HUES6 (cell line): ENCODE measurements at regions not wholly inside any gene's neighbourhood (a gene's known extent, or its start where the extent isn't known, plus 50 kb on each side); places are given as distances from the start of the nearest gene placed in this dataset.

Experiments used
- H3K27ac ChIP-seq: 2 replicates; pipeline ENCODE4 v1.7.0; 2013; ENCODE audit warnings: low read depth, mild to moderate bottlenecking, low read length, inconsistent platforms
- H3K27me3 ChIP-seq: 2 replicates; pipeline ENCODE4 v1.6.1; 2013; ENCODE audit warnings: low read length; ENCODE audit not compliant: control insufficient read depth, insufficient read depth
- H3K36me3 ChIP-seq: 2 replicates; pipeline ENCODE4 v1.6.1; 2013; ENCODE audit warnings: low read length; ENCODE audit not compliant: control insufficient read depth, insufficient read depth
- H3K4me1 ChIP-seq: 2 replicates; pipeline ENCODE4 v1.6.1; 2013; ENCODE audit warnings: low read length; ENCODE audit not compliant: control insufficient read depth, insufficient read depth
- H3K4me3 ChIP-seq: 2 replicates; pipeline ENCODE4 v1.5.1; 2013; ENCODE audit warnings: low read depth, low read length
- H3K9ac ChIP-seq: one replicate; pipeline ENCODE4 v1.6.1; 2013; ENCODE audit warnings: mild to moderate bottlenecking, low read length
- H3K9me3 ChIP-seq: 2 replicates; pipeline ENCODE4 v1.6.1; 2013; ENCODE audit warnings: low read depth, low read length; ENCODE audit not compliant: control insufficient read depth, insufficient read depth

DNA sequence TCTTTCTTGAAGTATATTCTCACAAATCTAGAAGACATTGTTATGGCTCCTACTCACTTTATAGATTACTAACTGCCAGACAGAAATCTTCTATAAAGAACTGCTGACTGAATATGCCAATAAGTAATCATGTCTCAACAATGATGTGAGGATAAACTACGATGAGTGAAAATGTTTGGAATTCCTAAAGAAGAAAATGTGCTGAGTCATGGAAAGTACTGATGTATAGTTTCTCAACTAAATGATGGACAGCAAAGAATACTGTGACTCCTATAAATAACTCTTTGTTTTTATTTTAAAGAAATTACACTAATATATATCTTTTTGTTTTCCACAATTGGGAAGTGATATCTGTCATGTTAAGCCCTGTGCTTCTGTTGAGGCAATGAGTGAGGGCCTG is 232.9 kb downstream of the LNPK start:
- Histone ChIP-seq H3K4me1 (no peaks in the 10 kb centered on the region), H3K4me3 (no peak overlapping the region), H3K27me3 (no peaks in the 10 kb centered on the region), H3K9me3 (no peaks in the 10 kb centered on the region), H3K36me3 (no peaks in the 10 kb centered on the region), H3K9ac (no peak overlapping the region), H3K27ac (no peak overlapping the region)

DNA sequence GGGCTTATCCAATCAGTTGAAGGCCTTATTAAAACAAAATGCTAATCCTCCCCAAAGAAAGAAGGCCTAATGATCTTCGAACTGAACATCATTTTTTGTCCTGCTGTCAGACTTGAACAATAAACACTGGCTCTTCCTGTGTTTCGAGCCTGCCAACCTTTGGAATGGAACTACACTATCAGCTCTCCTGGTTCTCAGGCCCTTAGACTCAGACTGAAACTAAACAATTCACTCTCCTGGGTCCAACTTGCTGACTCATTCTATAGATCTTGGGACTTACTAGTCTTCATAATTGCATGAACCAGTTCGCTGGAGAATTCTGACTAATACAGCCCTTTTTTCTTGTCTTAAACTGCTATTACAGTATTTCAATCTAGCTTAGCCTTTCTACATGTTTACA is 235.2 kb downstream of the LNPK start:
- Histone ChIP-seq H3K9ac (no peak overlapping the region), H3K9me3 (no peaks in the 10 kb centered on the region), H3K4me3 (no peak overlapping the region), H3K4me1 (no peaks in the 10 kb centered on the region), H3K27ac (no peak overlapping the region), H3K36me3 (no peaks in the 10 kb centered on the region), H3K27me3 (no peaks in the 10 kb centered on the region)

DNA sequence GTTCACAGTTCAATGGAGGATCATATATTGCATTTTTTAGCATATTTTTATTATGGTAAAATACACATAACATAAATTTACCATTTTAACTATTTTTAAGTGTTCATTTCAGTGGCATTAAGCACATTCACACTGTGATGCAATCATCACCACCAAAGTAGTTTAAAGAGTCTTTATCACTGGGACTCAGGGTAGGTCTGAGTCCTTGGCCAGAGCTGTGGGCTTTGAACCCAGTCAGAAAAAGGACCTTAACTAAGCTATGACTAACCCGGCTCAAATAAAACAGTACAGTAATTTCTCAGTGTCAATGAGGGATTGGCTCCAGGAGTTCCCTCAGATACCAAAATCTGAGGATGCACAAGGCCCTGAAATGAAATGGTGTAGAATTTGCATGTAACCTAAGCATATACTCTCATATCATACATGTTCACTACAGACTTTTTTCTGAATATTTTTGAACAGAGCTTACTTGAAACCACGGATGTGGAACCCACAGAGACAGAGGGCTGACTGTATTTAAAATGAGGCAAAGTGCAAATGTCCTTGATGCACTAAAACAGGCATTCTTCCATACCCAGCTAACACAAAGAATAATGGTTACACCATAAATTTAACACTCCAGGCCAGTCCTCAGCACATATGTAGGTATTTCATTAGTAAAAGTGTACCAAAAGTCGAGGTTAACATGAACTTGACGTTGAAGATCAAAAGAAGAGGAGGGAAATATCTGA is 246.2 kb downstream of the LNPK start:
- no peak overlapping the region for H3K4me3 ChIP-seq
- no peak overlapping the region for H3K9ac ChIP-seq
- peaks cover 5% of the 10 kb centered on the region; the same call in 1 of the 2 replicates for H3K9me3 ChIP-seq
- H3K4me1 ChIP-seq, result no peaks in the 10 kb centered on the region; the same call in 1 of the 2 replicates
- H3K36me3 ChIP-seq, result no peaks in the 10 kb centered on the region
- no peaks in the 10 kb centered on the region for H3K27me3 ChIP-seq
- no peak overlapping the region for H3K27ac ChIP-seq

DNA sequence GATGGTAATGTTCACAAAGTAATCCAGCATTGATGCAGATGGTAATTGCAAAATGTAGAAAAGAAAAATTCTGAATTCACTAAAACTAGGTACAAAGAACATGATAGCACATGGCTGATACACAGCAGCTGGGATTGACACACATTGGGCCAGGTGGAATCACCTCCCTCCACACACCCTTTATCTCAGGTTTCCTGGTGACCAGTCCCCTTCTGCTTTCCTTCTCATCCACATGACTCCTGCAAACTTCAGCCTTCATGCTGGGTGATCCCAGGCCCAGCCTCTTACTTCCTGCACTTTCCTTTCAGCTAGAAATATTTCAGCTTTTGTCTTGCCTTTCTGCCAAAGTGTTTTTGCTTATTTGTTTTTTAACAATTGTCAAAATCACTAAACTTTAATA is 246.9 kb downstream of the LNPK start:
- H3K9me3 ChIP-seq, result peaks cover 5% of the 10 kb centered on the region; the same call in 1 of the 2 replicates
- no peaks in the 10 kb centered on the region for H3K27me3 ChIP-seq
- no peak overlapping the region for H3K4me3 ChIP-seq
- H3K36me3 ChIP-seq, result no peaks in the 10 kb centered on the region
- no peak overlapping the region for H3K27ac ChIP-seq
- H3K9ac ChIP-seq, result no peak overlapping the region
- no peaks in the 10 kb centered on the region; the same call in 1 of the 2 replicates for H3K4me1 ChIP-seq

DNA sequence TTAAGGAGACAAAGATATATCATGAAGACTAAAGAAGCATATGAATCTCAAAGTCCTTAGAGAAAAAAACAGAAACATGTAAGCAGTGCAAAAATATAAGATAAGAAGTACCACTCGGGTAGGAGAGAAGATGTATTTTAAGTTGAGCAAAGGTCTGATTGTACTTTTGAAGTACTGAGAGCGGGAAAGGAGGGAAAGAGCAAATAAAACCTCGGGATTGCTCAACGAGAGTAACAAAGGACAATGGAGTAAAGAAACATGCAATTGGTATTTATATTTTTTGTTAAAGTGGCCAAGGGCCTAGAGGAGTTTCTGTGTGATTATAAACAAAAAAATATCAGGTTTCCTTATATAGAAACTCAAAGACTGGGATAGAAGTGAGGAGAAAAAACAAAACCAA is 251.9 kb downstream of the LNPK start:
- H3K27ac ChIP-seq, result no peak overlapping the region
- H3K27me3 ChIP-seq, result no peaks in the 10 kb centered on the region
- H3K9ac ChIP-seq, result no peak overlapping the region
- H3K4me3 ChIP-seq, result no peak overlapping the region
- 0 out of 2 replicates have a peak, but pooled peaks cover 5% of the 10 kb centered on the region for H3K4me1 ChIP-seq
- H3K36me3 ChIP-seq, result no peaks in the 10 kb centered on the region
- H3K9me3 ChIP-seq, result no peaks in the 10 kb centered on the region

DNA sequence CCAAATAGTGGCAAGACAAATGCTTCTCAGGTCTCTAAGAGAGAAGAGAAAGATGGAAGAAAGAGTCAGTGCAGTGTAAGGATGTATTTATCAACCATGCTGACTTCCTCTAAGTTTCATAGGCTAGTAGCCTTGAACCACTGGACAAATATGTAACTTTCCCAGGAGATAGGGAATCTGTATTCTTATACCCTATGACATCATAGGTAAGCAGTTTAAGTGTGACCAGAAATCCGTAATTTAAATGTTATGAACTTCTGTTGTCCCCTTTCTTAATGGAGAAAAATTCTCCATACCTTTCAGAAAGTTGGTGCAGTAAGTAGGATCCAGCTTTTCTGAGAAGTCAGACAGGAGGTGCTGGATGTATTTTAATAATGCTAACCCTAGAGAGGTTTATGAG is 256.2 kb downstream of the LNPK start:
- Histone ChIP-seq H3K36me3 (no peaks in the 10 kb centered on the region), H3K27ac (no peak overlapping the region), H3K27me3 (no peaks in the 10 kb centered on the region)

DNA sequence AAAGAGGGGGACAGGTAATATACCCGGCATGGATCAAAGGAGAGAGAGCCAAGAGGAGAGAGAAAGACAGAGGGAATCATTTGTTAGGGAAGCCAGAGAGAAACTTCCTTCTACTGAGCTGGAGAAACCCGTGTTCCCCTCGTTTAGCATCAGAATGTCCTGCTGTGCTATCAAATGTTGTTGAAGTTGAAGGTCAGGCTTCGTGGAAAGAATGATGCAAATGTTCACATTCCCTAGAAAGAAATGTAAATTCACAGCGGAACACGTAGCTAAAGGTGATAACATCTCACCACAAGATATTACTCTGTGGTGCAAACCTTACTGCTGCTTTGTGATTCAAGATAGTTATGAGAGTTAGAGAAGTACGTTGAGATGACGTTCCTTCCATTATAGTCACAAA is 258.1 kb downstream of the LNPK start:
- Histone ChIP-seq H3K4me1 (peaks cover 14% of the 10 kb centered on the region), H3K4me3 (no peak overlapping the region), H3K27me3 (no peaks in the 10 kb centered on the region), H3K36me3 (no peaks in the 10 kb centered on the region), H3K27ac (no peak overlapping the region), H3K9me3 (no peaks in the 10 kb centered on the region), H3K9ac (no peak overlapping the region)

More for the DNA sequence above, 256.2 kb downstream of the LNPK start:
- no peaks in the 10 kb centered on the region for H3K9me3 ChIP-seq
- no peak overlapping the region for H3K9ac ChIP-seq
- H3K4me3 ChIP-seq, result no peak overlapping the region
- H3K4me1 ChIP-seq, result peaks cover 14% of the 10 kb centered on the region

DNA sequence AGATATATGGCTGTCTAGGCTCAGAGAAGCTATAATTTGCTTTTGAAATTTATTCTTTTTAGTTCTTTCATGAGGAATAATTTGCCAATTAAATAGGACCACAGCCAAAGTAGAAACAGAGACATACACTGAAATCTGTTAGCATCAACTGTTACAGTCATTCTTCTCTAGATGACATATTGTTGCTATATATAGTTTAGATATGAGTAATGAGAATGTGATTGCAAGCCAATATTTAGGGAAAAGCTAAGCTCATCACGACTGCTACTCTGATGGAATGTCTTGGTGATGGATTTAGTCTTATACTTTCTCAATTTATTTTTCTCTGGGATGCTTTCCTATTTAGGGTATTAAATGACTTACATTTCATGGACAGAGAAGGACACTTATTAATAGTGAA is 259.1 kb downstream of the LNPK start:
- no peak overlapping the region for H3K9ac ChIP-seq
- no peak overlapping the region for H3K27ac ChIP-seq
- peaks cover 14% of the 10 kb centered on the region for H3K4me1 ChIP-seq
- H3K4me3 ChIP-seq, result no peak overlapping the region
- H3K36me3 ChIP-seq, result no peaks in the 10 kb centered on the region
- no peaks in the 10 kb centered on the region for H3K9me3 ChIP-seq
- no peaks in the 10 kb centered on the region for H3K27me3 ChIP-seq

DNA sequence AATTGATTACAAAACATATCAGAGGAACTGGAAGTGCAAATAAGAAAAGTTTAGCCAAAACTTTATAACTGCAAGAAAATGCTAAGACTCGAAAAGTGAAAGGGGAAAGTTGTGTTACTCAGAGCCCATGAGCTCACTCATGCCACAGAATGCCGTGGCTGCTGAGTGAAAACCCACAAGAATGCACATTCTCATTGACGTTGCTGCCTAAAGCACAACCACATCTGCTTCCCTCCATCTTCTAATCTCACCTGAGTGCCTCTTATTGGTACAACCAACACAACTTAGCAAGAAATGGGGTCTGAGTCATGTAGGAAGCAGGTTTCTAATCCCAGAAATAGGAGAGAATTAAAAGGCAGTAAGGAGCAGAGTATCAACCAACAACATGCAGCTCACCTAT is 259.7 kb downstream of the LNPK start:
- Histone ChIP-seq H3K27me3 (no peaks in the 10 kb centered on the region), H3K9ac (no peak overlapping the region), H3K27ac (no peak overlapping the region), H3K9me3 (no peaks in the 10 kb centered on the region), H3K4me1 (peaks cover 14% of the 10 kb centered on the region), H3K36me3 (no peaks in the 10 kb centered on the region), H3K4me3 (no peak overlapping the region)

DNA sequence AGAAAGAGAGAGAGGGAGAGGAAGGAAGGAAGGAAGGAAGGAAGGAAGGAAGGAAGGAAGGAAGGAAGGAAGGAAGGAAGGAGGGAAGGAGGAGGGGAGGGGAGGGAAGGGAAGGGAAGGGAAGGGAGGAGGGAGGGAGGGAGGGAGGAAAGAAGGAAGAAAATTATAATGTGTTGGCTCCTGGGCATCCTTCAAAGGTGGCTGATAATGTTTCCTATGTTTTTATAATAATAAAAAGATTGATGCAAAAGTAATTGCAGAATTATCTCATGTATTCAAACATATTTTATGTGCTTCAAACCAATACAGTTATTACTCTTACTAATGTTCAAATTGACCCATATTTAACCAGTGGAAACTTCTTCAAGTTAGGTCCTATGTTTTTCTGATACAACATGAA is 260.9 kb downstream of the LNPK start:
- no peak overlapping the region for H3K27ac ChIP-seq
- peaks cover 9% of the 10 kb centered on the region for H3K4me1 ChIP-seq
- no peak overlapping the region for H3K4me3 ChIP-seq
- H3K36me3 ChIP-seq, result no peaks in the 10 kb centered on the region
- no peak overlapping the region for H3K9ac ChIP-seq
- H3K9me3 ChIP-seq, result no peaks in the 10 kb centered on the region
- H3K27me3 ChIP-seq, result no peaks in the 10 kb centered on the region

DNA sequence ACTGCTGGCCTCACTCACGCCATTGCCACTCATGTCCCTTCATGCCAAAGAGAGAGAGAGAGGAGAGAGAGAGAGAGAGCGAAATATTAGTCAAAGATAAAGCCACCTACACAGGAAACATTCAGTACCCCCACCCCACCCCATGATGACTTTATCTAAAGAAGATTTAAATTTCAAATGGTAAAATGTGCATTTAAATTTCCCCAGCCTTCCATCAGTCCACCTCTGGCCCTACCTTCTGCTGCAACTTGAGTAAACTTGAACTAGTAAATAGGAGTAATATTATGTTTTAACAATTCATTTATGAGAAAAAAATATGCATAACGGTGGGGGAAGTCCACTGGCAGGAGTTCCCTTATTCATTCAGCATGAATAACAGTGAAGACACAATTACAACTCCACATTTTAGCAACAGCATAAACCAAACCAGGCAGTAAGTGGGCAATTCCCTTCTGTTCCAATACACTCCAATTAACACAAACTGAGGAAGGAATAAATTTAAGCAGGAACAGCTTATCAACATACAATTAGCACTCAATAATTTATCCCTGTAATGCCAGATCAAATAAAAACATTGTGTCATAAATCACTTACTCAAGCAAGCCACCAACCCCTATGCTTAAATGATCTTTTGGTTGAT is 264.2 kb downstream of the LNPK start:
- no peak overlapping the region for H3K9ac ChIP-seq
- H3K27me3 ChIP-seq, result no peaks in the 10 kb centered on the region
- no peaks in the 10 kb centered on the region; the same call in none of the 2 replicates for H3K4me1 ChIP-seq
- H3K4me3 ChIP-seq, result no peak overlapping the region
- no peak overlapping the region for H3K27ac ChIP-seq
- H3K36me3 ChIP-seq, result no peaks in the 10 kb centered on the region
- no peaks in the 10 kb centered on the region for H3K9me3 ChIP-seq
